GM19455 (cell line): ENCODE measurements at regions not wholly inside any gene's neighbourhood (a gene's known extent, or its start where the extent isn't known, plus 50 kb on each side); places are given as distances from the start of the nearest gene placed in this dataset.
"Not testable (repeated sequence)": the region's sequence is repeated elsewhere in the genome, so short reads cannot be mapped to it uniquely, and the experiment has no call there.

Experiments
- ATAC-seq: cut with Tn5 transposase; IDR thresholded peaks from one replicate; pipeline ENCODE4 v1.9.1; 2021; ENCODE audit not compliant: unreplicated experiment

DNA sequence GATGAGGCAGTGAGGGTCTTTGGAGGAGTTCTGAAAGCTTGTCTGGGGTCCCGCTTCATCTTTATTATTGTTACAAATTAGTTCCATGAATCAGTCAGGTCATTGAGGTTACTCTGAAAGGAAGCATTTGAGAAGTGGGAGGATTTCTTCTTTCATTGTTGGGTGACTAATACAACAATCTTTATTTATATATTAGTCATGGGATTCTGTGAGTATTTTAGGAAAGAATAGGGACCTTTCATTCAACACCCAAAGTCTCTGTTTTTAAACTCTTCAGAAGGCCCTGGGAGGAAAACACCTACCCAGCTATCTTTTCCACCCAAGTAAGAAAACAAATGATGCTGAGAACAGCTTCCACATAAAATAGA lies 98.3 kb downstream of the SOD2 start:
- no peak for ATAC-seq

DNA sequence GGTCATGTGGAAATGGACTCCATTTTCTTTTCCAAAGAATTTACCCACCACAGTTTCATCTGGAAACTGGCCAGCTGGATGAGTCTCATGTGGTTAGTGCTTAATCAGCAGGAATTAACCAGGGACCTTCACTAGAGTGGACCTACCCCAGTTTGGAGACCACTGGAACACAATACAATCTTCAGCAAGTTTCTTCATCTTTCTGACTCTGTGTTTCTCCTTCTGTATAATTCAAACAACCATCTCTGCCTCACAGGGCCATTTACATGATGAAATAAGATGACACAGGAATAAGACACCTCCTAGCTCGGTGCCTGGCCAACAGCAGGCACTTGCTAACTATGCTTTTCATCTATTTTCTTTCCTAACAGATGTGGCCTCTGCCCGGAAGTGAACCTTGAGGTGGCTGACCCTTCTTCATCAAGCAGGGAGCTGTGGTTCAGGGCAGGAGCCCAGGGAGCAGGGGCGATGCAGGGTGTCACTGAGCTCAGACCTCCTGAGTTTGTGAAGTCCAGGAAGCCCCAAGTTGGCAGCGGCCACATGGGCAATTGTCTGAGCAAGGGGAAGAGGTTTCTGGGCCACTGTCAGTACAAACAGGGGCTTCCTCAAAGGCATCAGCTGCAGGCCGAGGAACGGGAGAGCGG lies 98.8 kb downstream of the SOD2 start:
- no peak for ATAC-seq

- ATAC-seq = no peak
Measured at GRCh38 chr6:159590835-159591234, 102.2 kb downstream of the SOD2 start.

GRCh38 chr6:159586684-159587083 lies 106.4 kb downstream of the SOD2 start:
- ATAC-seq = no peak

DNA sequence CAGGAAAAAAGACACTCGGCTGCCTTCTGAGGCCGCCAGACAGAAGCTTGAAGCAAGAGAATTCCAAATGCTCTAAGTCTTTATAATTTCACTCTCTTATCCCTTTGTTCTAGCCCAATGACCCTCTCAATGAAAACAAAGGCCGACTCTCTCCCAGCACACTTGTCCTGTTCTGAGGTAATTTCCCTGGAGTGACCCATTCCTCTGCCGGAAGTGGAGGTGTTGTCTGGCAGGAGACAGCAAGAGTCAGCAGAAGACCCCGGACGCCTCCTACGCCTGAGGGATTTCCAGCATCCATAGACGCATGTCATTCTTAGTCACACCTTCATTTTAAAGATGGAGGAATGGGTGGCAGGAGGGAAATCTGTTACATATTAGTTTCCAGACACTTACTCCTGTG lies 110.3 kb downstream of the SOD2 start:
- ATAC-seq = no peak

DNA sequence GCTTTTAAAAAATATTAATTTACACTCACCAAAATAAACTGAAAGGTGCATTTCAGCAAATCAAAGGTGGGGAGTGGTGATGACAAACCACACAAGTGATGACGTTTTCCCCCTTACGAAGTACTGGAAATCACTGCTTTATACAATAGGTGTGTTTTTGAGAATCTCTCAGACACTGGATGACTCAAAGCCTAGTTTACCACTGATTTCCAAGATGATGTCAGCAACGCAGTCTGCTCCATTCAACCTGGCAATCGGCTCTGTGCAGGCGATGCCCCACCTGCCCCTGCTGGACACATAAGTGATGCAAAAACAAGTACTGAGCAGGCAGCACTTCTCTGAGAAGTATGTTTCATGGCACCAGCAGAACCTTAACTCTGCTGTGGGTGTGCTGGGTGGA lies 114.4 kb downstream of the SOD2 start:
- ATAC-seq = no peak

DNA sequence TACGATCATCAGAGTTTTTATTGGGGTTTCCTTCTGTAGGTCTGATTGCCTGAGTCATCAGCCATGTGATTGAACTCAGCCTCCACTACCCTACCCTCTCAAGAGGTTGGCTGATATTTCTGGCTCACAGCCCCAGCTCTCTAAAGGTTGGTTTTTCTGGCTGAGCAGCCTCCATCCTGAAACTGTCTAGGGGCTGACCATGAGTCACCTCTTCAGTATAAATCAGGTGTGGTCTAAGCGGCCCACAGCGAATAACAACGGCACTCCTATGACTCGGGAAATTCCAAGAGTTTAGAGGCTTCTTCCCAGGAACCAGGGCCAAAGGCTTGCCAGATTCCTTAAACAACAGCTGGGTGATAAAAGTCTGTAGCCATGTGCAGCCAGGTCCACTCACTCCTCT lies 115.5 kb downstream of the SOD2 start:
- no peak for ATAC-seq

DNA sequence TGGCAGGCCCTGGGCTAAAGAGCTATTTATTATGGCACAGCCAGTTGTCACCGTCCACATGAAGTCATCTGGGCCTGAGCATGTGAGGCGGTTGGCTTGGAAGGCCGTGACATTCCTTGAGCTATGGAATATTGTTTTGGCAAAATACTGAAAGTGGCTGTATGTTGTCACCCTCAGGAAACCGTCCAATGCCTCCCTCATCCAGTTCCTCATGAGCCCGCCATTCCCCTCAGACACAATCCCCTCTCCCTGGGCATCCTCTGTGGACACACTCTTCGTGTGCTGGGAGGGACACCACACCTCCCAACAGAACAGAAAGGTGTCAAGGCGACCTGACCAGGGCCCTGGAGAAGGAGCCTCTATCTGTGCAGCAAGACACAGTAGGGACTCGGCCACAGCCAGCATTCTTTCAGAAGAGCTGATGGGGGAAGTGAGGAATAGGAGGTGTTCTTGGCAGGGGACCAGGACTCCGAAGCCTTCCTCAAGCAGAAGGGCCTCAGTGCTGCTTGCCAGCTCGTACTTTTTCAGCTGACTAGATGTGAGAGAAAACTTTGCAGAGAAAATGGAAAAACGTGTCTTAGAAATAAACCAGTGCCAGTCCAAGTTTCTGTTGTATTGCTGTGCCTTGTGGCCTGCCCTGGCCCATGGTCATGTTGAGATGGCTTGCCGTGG lies 120.5 kb downstream of the SOD2 start:
- no peak for ATAC-seq

DNA sequence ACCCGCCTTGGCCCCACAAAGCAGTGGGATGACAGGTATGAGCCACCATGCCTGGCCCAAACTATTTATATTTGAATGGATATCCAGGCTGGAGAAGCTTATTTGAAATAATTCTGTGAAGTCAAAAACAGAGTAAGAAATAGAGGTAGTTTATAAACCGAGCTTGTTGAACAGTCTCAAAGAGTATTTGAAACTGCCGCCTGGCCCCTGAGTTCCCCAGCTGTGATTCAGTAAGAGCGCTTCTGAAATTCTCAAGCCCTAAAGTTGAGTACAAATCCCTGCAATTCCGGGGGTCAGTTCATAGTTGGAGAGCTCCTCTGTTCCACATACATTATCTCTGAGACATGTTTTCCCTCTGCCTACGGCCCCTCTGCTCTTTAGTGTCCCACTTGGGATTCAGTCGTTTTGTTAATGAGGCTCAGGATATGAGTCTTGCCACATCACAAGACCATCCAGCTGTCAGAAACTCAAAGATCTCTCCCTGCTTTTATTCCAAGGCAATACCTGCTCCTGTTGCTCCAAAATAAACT lies 127.8 kb downstream of the SOD2 start:
- no peak for ATAC-seq

GRCh38 chr6:159564456-159564855 lies 128.6 kb downstream of the SOD2 start:
- ATAC-seq = no peak

GRCh38 chr6:159557031-159557430 lies 136.0 kb downstream of the SOD2 start:
- no peak for ATAC-seq

DNA sequence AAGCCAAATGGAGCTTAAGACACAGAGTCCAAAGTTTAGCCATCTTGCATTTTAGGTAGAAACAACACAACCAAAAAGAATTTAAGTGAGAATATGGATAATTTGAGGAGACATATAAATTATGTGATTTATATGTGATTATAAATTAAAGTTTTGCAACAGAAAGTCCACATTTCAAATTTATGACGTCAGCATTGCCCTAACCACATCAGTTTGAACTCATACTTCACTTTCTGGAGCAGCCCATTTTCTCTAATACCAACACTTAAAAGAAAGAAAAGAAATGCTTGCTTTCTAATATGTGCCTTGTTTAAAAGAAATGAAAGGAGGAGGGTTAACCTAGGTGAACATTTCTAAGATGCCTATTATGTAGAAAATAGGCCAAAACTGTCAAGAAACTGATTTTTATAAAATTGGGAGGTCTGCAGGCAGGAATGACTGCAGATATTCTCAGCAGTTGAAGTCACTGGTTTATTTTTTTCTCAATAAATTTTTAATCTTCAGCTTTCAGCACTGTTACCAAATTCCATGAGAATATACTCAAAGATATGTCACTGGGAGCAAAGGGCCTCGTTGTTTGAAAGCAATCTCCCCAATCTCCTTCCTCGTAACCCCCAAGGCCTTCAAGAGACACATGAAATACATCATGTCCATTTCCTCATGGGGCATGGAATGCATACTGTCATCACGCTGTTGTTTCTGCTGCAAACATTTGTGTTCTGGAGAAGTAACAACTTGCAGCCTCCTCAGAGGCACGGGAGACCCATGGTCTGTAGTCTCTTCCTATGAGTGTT lies 137.8 kb downstream of the SOD2 start:
- ATAC-seq = no peak

- no peak for ATAC-seq
Measured at GRCh38 chr6:159541296-159541695, 151.7 kb downstream of the SOD2 start.

GRCh38 chr6:159540883-159541282 lies 152.2 kb downstream of the SOD2 start:
- no peak for ATAC-seq

GRCh38 chr6:159540152-159540551 lies 152.9 kb downstream of the SOD2 start:
- ATAC-seq = no peak

DNA sequence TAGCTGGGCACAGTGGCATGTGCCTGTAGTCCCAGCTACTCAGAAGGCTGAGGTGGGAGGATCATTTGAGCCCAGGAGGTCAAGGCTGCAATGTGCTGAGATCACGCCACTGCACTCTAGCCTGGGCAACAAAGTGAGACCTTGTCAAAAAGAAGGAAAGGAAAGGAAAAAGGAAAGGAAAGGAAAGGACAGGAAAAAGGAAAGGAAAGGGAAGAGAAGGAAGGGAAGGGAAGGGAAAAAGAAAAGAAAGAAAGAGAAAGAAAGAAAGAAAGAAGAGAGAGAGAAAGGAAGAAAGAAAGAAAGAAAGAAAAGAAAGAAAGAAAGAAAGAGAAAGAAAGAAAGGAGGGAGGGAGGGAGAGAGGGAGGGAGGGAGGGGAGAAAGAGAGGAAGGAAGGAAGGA lies 155.0 kb downstream of the SOD2 start:
- not testable (repeated sequence) for ATAC-seq

DNA sequence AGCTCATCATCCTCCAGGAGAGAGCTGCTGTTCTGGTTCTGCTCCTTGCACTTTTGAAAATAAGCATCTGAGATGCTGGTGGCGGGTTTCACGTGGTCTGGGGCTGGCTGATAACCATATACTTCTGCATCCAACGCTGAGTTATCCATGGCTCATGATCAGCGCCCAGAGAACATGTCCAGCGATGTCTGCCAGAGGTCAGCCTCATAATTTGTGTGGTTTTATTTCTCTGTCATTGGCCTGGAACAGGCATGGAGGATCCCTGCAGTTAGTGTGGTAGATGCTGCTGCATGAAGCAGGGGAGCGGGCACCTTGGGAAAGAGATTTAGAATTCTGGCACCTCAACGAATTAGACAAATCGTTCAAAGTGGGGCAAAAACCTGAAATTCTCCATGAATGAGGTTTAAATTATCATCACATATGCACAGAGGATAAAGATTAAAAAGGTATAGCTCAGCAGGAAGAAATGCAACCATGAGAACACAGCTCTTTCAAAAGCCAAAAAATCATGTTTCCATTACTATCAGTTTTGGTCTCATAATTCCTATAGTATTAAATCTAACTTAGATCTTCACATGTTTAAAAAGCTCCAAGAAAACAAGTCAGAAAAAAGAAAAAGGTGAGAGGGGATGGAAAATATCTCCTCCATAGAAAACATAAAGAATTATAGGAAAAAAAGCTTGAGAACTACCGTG lies 157.2 kb downstream of the SOD2 start:
- ATAC-seq = no peak

GRCh38 chr6:159533568-159533967 lies 159.5 kb downstream of the SOD2 start:
- no peak for ATAC-seq

- no peak for ATAC-seq
Measured at GRCh38 chr6:159533016-159533415, 160.0 kb downstream of the SOD2 start.

DNA sequence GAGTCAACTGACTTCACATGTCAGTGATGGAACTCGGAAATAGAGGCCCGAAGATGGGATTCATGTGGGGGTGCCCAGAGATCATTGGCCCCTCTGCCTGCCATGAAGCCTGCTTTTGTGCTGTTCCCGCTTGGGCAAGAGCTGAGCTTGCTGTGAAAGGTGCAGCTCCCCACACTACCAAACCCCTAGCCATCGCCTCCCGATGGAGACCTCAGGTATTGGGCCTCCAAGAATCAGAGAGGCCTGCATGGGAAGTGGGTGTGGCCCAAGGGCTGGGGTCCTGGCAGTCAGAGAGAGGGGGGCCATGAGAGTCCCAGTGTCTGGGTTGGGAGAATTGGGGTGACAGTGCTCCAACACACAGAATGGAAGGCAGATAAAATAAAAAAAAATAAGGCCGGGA lies 160.9 kb downstream of the SOD2 start:
- ATAC-seq = no peak

- no peak for ATAC-seq
Measured at GRCh38 chr6:159529934-159530333, 163.1 kb downstream of the SOD2 start.
